PC-3 (cell line): ENCODE measurements at regions not wholly inside any gene's neighbourhood (a gene's known extent, or its start where the extent isn't known, plus 50 kb on each side); places are given as distances from the start of the nearest gene placed in this dataset.

Source experiments
- EZH2phosphoT487 ChIP-seq: fragments of 300-600 bp; sonication (generic); IDR thresholded peaks from 2 replicates; pipeline ENCODE4 v1.6.1; 2018; ENCODE audit warnings: mild to moderate bottlenecking, antibody characterized with exemption, low read length, borderline replicate concordance
- TF ChIP-seq, protein P1 (sequence below): fragments of 300-600 bp; sonication (generic); conservative IDR thresholded peaks from 2 replicates; pipeline ENCODE4 v1.5.1; 2017; ENCODE audit warnings: antibody characterized with exemption, low read depth, mild to moderate bottlenecking, low read length

DNA sequence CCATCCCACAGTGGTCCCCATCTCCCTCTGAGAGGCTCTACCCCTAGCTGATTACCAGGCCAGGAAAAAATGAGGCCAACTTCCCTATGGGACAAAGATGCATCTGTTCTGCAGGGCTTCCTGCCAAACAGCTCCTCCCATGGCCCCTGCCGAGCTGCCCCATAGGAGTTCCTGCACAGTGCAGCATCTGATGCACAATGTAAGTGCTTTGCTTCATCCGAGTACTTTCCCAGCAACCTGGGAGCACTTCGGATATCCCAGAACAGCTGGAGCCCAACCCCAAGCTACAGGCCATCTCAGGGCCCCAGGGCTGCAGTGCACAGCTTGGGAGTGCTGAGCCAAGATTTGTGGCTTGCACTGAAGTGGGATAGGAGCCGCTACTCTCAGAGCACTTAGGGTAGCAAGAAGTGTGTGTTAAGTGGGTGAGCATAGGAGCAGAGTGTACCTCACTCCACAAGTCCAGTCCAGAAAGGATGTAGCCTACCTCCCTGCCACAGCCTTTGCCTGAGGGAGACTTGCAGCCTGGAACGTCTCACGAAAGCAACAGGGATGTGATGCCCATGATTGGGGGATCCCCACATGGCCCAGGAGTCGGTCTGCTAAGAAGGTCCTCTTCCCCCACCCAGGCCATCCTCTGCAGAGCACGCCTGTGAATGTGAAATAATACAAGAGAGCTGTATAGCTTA is 209.6 kb upstream of the VWC2 start:
- TF ChIP-seq, protein P1, sequence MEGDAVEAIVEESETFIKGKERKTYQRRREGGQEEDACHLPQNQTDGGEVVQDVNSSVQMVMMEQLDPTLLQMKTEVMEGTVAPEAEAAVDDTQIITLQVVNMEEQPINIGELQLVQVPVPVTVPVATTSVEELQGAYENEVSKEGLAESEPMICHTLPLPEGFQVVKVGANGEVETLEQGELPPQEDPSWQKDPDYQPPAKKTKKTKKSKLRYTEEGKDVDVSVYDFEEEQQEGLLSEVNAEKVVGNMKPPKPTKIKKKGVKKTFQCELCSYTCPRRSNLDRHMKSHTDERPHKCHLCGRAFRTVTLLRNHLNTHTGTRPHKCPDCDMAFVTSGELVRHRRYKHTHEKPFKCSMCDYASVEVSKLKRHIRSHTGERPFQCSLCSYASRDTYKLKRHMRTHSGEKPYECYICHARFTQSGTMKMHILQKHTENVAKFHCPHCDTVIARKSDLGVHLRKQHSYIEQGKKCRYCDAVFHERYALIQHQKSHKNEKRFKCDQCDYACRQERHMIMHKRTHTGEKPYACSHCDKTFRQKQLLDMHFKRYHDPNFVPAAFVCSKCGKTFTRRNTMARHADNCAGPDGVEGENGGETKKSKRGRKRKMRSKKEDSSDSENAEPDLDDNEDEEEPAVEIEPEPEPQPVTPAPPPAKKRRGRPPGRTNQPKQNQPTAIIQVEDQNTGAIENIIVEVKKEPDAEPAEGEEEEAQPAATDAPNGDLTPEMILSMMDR = no peak
- TF ChIP-seq EZH2phosphoT487 = no peak
